Colonic mucosa (tissue), 4 donors: ENCODE measurements at regions not wholly inside any gene's neighbourhood (a gene's known extent, or its start where the extent isn't known, plus 50 kb on each side); places are given as distances from the start of the nearest gene placed in this dataset.

Experiments used
- DNase-seq: peaks from one replicate; pipeline ENCODE4 v3.0.0-alpha.2; 2020
- H3K27ac ChIP-seq: fragments of 200-600 bp; one replicate; pipeline ENCODE4 v1.8.0; 2021
- H3K27me3 ChIP-seq: fragments of 200-600 bp; one replicate; pipeline ENCODE4 v1.8.0; 2021
- H3K36me3 ChIP-seq: fragments of 200-600 bp; one replicate; pipeline ENCODE4 v1.8.0; 2021
- H3K4me1 ChIP-seq: fragments of 200-600 bp; one replicate; pipeline ENCODE4 v1.8.0; 2021; ENCODE audit warnings: mild to moderate bottlenecking
- H3K4me3 ChIP-seq: fragments of 200-600 bp; one replicate; pipeline ENCODE4 v1.8.0; 2021
- H3K9ac ChIP-seq, 2 donors: one replicate each; pipeline ENCODE4 v1.7.0; 2013; ENCODE audit warnings: control low read depth in 2 of 2, low read depth in 2 of 2, low read length in 2 of 2
- H3K9me3 ChIP-seq: fragments of 200-600 bp; one replicate; pipeline ENCODE4 v1.8.0; 2021
- intact Hi-C: fragments of 100-400 bp; cut with DNase I; formaldehyde crosslinking; loops from one replicate; pipeline ENCODE4 v1.14.1; 2022
- TF ChIP-seq, protein P1 (sequence below): fragments of 200-600 bp; IDR thresholded peaks from one replicate; pipeline ENCODE4 v1.8.0; 2022; ENCODE audit warnings: antibody characterized with exemption, mild to moderate bottlenecking
- donor health status: healthy.
- donor health status: DM: no; HTN: no; CAD: no.
- donor health status: DM: no; HTN: no; CAD: no.

DNA sequence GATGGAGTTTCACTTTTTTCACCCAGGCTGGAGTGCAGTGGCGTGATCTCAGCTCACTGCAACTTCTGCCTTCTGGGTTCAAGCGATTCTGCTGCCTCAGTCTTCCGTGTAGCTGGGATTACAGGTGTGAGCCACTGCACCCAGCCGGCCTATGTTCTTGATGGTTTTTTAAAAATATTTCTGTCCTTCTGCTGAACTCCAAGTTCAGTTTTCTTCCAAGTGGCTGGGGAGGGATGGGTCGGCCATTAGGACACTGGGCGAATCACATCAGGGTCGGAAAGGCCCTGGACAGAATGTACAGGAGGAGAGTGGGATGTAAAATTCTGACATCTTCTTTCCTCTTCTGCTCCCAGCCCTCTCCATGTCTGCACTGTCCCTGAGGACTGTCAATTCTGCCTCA is 289.6 kb downstream of the PTPRU start:
- Histone ChIP-seq H3K27ac (no peak overlapping the region), H3K9me3 (no peaks in the 10 kb centered on the region), H3K4me1 (no peaks in the 10 kb centered on the region), H3K9ac (no peak overlapping the region), H3K27me3 (no peaks in the 10 kb centered on the region), H3K36me3 (no peaks in the 10 kb centered on the region), H3K4me3 (no peak overlapping the region)
- TF ChIP-seq, protein P1, sequence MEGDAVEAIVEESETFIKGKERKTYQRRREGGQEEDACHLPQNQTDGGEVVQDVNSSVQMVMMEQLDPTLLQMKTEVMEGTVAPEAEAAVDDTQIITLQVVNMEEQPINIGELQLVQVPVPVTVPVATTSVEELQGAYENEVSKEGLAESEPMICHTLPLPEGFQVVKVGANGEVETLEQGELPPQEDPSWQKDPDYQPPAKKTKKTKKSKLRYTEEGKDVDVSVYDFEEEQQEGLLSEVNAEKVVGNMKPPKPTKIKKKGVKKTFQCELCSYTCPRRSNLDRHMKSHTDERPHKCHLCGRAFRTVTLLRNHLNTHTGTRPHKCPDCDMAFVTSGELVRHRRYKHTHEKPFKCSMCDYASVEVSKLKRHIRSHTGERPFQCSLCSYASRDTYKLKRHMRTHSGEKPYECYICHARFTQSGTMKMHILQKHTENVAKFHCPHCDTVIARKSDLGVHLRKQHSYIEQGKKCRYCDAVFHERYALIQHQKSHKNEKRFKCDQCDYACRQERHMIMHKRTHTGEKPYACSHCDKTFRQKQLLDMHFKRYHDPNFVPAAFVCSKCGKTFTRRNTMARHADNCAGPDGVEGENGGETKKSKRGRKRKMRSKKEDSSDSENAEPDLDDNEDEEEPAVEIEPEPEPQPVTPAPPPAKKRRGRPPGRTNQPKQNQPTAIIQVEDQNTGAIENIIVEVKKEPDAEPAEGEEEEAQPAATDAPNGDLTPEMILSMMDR = no peak
- intact Hi-C loops = no loop called here
- DNase-seq = no peak

DNA sequence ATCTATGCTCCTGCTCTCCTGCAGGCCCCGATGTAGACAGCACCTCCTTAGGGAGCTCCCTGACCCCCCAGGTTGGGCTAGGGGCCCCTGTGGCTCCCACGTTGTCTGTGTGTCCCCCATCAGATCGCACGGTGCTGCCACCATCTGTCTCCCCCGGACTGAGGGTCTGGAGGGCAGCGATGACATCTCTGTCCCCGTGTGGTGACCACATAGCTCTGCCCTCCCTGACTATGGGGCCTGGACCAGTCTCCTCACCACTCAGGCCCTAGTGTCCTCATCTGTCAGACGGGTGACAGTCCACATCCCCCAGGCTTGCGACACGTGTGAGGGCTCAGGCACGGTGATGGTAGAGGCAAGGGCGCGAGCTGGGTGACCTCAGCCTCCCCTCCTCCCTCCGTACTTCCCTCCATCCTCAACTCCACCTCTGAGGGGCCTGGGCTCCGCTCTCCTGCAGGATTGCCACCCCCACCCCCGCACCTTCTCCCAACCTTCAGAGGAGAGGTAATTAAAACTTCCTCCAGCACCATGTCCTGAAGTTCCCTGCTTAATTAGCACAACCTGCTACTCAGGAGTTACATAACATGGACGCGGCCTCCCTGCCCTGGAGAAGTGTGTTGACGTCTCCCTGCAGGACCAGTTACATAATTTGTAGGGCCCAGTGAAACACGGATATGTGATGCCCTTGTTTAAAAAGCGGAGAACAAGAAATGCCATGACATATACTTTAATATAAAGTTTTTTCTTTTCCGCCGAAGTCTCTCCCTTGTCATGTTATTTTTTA is 288.2 kb downstream of the PTPRU start:
- H3K9ac ChIP-seq = no peak overlapping the region
- H3K36me3 ChIP-seq = no peaks in the 10 kb centered on the region
- H3K27me3 ChIP-seq = no peaks in the 10 kb centered on the region
- intact Hi-C loops = no loop called here
- H3K4me3 ChIP-seq = no peak overlapping the region
- no peak overlapping the region for H3K27ac ChIP-seq
- no peaks in the 10 kb centered on the region for H3K9me3 ChIP-seq
- DNase-seq = no peak
- TF ChIP-seq, protein P1 = no peak
- no peaks in the 10 kb centered on the region for H3K4me1 ChIP-seq

DNA sequence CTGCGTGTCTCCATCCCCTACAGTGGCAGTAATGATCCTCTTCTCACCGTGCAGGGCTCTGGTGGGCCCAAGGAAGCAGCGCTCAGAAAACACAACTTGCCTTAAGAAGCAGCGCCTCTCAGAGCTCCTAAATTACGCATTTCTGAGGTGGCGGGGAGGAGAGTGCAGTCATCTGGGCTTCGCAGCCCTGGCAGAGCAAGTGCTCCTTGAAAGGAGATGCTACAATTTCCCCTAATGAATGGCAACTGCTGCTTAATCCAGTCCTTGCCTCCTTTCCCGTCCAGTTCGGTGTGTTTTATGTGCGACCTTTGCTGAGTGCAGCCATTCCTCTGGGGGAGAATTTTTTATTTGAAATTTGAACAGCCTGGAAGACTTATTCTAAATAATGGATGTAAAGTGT is 287.3 kb downstream of the PTPRU start:
- Histone ChIP-seq H3K27me3 (no peaks in the 10 kb centered on the region), H3K4me1 (no peaks in the 10 kb centered on the region), H3K36me3 (no peaks in the 10 kb centered on the region), H3K4me3 (no peak overlapping the region), H3K27ac (no peak overlapping the region), H3K9me3 (no peaks in the 10 kb centered on the region), H3K9ac (no peak overlapping the region)
- DNase-seq = no peak
- TF ChIP-seq, protein P1 = no peak
- intact Hi-C loops = no loop called here

DNA sequence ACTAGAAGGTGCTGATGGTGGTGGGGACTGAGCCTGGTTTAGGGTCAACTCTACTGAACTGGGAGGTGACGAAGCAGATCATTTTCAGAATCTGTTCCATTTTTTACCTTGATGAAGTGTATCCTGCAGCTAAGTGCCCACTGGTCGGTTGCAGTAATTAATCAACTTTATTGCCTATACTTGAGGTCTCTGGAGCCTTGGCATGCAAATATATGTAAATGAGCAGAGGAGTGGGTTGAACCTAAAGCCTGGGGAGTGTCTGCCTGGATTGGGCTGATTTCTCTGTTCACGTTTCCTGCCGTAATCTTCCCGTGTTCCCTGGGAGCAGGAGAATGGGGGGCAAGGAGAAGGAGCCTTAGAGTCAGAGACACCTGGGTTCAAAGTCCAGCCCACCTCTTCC is 286.8 kb downstream of the PTPRU start:
- Histone ChIP-seq H3K4me3 (no peak overlapping the region), H3K27ac (no peak overlapping the region), H3K9me3 (no peaks in the 10 kb centered on the region), H3K4me1 (no peaks in the 10 kb centered on the region), H3K27me3 (no peaks in the 10 kb centered on the region), H3K36me3 (no peaks in the 10 kb centered on the region), H3K9ac (no peak overlapping the region)
- TF ChIP-seq, protein P1 = no peak
- DNase-seq = no peak
- intact Hi-C loops = no loop called here

DNA sequence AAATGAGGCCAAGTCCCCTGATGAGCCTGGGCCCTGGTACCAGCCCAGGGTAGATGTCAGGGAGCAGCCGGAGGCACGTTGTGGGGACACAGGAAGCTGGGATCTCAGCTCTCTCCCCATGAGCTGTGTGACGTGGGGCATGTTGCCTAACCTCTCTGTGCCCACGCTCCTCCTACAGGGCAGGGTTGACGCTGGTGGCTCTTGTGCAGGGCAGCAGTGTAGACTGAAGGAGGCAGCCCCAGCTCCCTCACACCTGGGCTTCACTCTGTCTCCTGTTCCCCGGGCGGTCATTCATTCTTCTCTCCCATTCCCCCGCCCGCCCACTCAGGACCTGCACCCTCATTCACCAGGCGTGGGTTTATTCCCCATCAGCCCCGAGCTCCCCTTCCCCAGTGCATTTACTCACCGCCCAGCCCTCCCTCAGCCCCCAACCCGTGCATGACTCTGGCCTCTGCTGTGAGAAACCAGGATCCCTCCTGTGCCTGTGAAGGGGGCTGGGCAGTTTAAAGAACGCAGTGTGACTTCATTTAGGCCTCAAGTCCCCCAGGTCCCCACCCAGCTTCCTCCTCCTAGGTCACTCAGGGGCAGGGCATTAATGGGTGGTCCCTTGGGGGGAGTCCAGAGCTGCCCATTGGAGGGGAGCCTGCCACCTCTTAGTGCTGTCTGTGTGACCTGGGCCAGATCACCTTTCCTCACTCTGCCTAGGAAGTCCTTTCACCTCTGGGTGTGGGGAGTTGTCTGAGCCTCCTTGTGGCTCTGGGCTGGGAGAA is 285.7 kb downstream of the PTPRU start:
- TF ChIP-seq, protein P1 = no peak
- H3K27ac ChIP-seq = no peak overlapping the region
- no peaks in the 10 kb centered on the region for H3K4me1 ChIP-seq
- intact Hi-C loops = no loop called here
- no peak overlapping the region for H3K4me3 ChIP-seq
- no peaks in the 10 kb centered on the region for H3K9me3 ChIP-seq
- no peak for DNase-seq
- no peak overlapping the region for H3K9ac ChIP-seq
- no peaks in the 10 kb centered on the region for H3K36me3 ChIP-seq
- H3K27me3 ChIP-seq = no peaks in the 10 kb centered on the region
